ENCODE measurements at regions not wholly inside any gene's neighbourhood (a gene's known extent, or its start where the extent isn't known, plus 50 kb on each side); places are given as distances from the start of the nearest gene placed in this dataset.

DNA sequence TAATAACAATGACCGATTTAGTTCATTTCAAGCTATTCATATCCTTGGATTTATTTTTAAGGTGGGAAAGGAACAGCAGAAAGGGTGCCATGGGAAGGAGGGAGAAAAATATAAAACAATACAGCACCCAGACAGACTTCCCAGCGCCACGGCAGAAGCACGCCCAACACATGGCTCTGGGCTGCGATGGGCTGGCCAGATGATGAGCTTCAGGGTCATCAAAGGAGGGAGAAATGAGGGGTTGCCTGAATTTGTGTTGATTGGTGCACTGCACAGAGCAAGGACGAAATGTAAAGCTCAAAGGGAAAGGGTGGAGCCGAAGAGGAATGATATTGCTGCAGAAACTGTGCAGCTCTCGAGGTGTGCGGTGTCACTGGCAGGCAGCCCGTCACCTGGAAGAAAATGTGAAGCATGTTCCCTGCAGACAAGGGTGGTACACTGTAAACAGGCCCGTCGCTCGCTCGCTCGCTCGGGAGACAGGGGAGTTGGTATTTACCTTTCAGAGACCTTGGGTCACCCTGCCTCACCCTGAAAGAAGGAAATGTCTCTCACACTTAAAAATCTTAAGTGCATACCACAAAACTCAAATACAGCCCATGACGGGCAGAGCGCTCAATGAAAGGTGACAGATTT, 195.5 kb upstream of the CTAGE1 start:
- DNase-seq (ENCODE audit: extremely low read depth, low read depth, low spot score) = no peak

DNA sequence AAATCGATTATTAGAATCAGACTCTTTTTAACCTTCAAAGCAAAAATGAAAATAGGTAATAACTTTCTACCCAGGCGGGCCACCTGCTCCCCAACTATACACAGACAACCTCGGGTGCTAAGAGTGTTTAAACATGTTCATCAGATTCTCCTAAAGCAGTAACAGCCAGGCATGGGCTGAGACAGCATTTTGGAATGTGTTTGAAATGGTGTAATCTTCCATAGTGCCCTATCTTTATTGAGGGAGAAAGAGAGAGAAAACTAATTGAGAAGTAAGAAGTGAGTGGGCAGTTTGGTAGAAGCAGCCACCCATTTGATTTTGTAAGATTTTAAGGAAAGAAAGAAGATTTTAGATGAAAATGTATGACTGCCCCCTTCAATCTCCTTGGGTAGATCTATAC, 196.1 kb upstream of the CTAGE1 start:
- no peak for DNase-seq (ENCODE audit: extremely low read depth, low read depth, low spot score)

DNA sequence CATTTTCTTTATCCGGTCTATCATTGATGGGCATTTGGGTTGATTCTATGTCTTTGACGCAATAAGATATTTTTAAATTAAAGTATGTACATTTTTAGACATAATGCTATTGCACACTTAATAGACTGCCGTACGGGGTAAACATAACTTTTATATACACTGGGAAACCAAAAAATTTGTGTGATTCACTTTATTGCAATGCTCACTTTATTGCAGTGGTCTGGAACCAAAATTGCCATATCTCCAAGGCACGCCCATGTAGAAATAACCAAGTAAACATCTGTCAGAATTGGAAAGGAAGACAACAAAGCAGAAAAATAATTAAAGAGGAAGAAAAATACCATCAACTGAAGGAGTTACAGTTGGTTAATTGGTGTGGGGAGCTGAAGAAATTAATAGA, 205.8 kb upstream of the CTAGE1 start:
- DNase-seq (ENCODE audit: extremely low read depth, low read depth, low spot score) = no peak

DNA sequence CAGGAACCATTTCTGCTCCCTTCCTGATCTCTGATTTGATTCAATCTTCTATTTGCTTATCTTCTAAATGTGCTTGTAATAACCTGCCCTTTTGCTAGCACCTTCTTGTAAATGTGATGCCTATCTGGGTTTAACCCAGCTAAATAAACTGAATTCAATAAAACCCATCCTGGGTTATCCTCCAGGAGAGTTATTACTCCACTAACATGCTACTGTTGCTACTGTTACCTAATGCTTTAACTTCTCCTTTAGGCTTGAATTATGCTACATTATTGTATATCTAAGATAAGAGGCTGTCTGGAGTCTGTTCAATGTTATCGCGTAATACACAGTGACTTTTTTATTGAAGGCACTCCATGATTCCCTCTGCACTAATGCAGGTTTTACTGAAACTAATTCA, 206.5 kb upstream of the CTAGE1 start:
- DNase-seq (ENCODE audit: extremely low read depth, low read depth, low spot score) = no peak

DNA sequence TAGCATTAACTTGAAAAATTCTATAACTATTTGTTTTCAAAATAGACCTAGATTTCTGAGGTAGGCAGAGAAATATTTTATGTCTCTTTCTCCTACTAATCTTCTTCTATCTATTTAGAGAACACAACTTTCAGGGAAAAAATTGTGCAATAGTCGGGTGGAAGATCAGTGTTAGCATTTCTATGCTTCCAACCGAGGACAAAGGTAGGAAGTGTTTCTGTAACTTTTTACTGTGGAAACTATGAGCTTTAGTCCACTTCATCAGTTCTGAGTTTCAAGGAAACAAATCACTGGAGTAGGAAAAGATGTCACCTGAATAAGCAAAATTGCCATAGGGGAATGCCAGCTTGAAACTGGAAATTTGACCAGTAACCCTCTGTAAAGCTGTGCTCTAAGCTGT, 207.7 kb upstream of the CTAGE1 start:
- no peak for DNase-seq (ENCODE audit: extremely low read depth, low read depth, low spot score)

DNA sequence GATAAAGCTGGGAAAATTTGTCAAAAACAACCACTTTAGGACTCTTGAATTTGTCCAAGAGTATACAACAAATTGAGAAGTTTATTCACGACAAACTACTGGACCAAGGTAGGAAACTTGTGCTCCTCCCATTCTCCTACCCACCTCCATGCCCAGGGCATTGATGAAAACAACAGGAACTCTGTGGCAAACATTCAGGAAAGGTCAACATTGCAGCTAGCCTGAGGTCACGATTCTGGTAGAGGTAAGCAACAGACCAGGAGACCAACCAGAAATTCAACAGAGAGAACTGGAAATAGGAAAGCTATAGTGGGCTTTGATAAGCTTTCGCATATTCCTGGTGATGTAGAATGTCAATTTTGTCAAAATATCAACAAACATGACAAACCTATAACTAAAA, 209.1 kb upstream of the CTAGE1 start:
- DNase-seq (ENCODE audit: extremely low read depth, low read depth, low spot score) = no peak

DNA sequence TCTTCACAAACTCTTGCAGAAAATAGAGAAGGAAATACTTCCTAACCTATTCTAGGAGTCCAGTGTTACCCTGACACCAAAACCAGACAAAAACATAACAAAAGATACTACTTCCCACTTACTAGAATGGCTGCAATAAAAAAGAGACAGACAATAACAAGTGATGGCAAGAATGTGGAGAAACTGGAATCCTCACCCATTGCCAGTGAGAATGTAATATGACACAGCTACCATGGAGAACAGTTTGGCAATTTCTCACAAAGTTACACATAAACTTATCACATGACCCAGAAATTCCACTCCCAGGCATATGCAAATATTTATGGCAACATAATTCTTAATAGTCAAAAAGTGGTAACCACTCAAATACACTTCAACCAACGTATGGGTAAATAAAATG, 209.8 kb upstream of the CTAGE1 start:
- DNase-seq (ENCODE audit: extremely low read depth, low read depth, low spot score) = no peak

DNA sequence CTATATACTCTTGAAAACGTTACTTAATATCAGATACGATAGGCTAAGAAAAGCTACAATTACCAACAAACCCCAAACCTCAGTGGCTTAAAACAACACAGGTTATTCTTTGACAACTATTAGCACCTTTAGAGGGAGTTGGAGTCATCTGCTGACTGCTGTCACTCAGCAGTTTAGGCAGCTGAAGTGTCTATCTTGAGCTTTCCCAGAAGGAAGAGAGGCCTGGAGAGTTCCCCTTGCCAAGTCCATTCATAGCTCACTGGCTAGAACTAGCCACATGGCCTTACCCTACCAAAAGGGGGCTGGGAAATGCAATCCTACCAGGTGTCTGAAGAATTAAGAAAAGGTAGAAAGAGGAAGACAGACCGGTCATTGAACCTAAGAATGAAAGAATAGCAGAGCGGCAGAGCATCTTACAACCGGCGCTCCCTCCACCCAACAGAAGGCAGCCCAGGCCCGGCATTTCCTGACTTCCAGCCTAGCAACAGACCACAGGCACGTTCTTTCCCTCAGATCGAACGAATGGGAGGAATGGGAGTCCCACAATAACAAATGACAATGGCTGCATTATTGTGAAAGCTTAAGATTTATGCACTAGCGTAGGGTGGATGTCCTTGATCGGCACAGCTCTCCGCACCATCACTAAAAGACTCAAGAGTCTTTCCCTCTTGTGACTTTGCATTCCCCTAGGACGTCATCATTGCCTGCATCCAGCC, 211.2 kb upstream of the CTAGE1 start:
- no peak for DNase-seq (ENCODE audit: extremely low read depth, low read depth, low spot score)

DNA sequence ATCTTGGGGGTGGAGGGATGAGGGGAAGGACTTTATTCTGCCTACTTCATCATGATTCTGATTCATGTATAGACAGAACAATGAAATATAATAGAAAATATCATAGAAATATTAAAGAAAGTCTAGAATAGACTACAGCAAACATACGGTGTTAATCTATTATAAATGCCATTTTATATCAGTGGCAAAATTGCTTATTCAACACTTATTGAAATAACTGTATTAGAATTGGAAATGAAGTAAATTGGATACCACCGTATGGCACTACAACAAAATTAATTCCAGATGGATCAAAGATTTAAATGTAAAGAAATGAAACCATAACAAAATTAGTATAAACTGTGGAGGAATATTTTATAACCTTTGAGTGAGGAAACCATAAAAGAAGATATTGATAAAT, 213.3 kb upstream of the CTAGE1 start:
- no peak for DNase-seq (ENCODE audit: extremely low read depth, low read depth, low spot score)

DNA sequence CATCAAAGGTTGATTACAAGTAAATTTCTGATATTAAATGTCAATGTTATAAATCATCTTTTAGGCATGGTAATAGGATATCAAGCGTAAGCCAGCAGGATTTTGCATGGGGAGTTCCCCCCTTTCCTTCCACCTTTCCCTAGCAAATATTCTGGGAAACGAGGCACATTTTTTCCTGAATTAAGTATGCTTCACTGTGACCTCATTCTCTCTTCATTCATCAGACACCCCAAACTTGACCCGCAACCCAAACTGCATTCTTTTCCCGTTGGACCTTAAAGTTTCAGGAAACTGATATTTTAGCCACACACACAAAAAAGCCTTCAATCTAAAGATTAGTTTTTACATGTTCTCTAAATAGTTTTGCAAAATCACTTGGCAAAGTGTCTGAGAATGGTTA, 214.5 kb upstream of the CTAGE1 start:
- DNase-seq (ENCODE audit: extremely low read depth, low read depth, low spot score) = no peak

DNA sequence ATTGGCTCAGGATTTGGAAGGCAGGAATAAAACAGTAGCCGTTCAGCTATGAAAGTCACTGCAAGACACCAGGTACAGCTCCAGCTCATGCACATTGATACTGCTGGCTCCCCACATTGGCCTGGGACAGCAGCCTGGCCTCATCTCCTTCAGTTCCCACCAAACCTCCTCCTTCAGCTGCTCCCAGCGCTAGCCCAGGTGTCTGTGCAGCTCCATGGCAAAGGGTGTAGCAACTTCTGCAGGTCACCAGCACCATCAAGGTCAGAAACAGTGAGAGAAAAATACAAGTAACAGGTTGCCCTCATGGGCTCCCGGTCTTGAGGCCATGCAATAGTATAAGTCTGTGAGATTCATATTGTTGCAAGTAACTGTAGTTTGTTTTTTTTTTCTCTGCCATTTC, 216.7 kb upstream of the CTAGE1 start:
- no peak for DNase-seq (ENCODE audit: extremely low read depth, low read depth, low spot score)

DNA sequence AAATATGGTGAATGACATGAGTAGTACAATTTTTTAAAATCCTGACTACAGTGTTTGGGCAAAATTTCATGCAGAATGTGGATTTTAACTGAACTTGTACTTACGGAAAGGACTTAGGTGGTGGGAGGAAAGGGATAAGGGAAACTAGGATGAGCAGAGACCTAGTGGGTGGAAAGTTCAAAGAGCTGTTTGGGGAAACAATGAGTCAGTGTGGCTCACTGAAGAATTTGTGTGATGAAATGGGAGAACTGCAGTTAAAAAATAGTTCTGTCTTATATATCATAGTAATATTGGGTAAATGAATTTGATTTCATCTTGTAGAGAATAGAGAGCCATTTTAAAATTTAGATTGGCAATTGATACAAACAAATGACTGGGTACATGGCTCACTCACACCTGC, 220.1 kb upstream of the CTAGE1 start:
- no peak for DNase-seq (ENCODE audit: extremely low read depth, low read depth, low spot score)

DNA sequence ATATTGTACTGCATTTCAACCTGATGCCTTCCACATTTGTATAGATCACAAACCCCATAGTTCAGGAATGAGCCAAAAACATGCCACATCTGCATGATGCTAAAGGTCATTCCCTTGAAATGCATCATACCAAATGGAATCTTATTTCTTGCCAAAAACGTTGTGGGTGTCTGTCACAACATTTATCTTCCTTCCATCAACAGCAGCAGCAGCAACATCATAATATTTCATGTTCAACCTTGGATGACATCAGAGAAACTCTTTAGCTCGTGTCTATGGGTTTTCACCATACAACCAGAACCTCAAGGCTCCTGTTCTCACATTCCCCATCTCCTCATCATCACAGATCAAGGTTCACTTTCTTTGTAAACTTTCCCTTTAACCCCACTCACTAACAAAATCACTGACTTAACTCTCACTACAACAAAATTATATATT, 221.3 kb upstream of the CTAGE1 start:
- DNase-seq (ENCODE audit: extremely low read depth, low read depth, low spot score) = no peak

DNA sequence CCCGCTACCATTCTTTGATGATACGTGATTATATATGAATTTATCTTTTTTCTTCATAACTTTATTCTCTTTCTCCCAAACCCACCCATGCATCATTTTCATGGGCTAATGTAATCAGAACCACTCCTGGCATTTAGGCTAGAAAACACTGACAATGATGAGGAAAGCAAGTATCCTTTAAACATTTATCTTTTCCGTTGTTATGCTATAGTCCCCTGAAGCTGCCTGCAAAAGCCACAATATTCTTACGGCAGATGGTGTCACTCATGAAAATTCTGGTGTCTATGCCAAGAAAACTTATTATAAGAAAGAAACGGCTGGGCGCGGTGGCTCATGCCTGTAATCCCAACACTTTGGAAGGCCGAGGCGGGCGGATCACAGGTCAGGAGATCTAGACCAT, 221.8 kb upstream of the CTAGE1 start:
- DNase-seq (ENCODE audit: extremely low read depth, low read depth, low spot score) = no peak

DNA sequence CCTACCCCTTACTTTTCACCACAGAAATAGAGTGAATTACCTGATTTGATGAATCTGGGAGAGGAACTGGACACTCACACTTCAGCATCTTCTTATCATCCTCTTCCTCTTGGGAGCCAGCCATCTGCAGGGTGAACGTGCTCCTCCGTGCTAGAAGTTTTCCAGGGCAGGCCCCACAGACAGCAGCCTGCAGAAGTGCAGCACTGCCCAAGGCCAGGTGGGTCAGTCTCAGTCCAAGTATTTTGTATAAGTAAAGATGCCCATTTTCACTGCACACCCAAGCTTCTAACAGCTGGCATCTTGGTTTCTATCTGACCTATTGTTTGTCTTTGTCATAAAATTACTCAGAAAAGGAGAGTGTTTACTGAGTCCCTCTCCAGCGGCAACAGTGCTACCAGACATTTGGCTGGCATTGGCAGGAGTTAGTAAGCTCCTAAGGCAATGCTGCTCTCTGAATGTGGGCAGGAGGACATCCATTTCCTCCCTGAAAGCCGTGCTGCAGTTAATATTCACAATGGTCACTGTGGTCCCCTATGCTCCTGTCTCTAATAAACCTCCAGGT, 222.6 kb upstream of the CTAGE1 start:
- no peak for DNase-seq (ENCODE audit: extremely low read depth, low read depth, low spot score)

DNA sequence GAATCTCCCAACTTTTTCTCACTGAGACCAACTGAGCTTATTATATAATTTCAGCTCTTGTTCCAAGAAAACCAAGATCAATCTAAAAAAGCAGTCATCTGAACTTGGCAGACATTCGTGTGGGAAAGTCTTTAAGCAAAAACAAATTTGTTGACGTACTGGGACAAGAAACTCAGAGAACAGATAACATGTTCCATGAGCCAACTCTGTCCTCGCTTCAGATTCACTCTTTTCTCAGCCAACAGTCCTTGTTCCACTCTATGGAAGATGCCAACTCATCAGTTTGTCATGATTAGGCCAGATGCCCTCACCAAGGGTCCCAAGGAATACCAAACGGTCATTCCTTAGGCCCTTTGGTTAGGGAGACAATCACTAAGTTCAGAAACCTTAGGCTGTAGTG, 224.2 kb upstream of the CTAGE1 start:
- DNase-seq (ENCODE audit: extremely low read depth, low read depth, low spot score) = no peak

DNA sequence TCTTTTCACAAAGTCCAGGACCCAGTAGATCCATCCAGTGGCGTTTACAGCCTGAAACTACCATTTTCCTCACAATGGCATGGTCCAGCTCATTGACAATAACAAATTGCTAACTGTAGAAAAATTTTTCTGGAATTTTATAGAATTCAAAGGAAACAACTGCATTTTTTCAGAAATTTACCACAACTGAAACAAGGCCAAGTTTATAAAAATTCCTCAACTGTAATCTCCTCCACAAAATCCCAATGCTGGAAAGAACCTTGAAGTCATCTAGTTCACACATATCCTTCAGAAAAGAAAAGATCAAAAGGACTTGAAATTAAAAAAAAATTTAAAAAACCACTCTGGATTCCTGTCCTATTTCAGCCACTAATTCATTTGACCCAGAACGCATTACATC, 226.0 kb upstream of the CTAGE1 start:
- DNase-seq (ENCODE audit: extremely low read depth, low read depth, low spot score) = no peak

DNA sequence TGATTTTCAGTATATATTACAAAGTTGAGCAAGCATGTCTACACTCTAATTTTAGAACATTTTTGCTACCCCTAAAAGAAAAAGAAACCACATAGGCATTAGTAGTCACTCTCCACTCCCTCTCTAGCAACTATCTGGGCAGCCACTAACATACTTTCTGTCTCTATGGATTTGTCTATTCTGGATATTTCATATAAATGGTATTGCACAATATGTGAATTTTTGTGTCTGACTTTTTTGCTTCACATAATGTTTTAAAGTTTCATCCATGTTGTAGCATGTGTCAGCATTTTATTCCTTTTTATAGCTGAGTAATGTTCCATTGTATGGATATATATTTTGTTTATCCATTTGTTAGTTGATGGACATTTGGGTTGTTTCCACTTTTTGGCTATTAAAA, 232.5 kb upstream of the CTAGE1 start:
- DNase-seq (ENCODE audit: extremely low read depth, low read depth, low spot score) = no peak

DNA sequence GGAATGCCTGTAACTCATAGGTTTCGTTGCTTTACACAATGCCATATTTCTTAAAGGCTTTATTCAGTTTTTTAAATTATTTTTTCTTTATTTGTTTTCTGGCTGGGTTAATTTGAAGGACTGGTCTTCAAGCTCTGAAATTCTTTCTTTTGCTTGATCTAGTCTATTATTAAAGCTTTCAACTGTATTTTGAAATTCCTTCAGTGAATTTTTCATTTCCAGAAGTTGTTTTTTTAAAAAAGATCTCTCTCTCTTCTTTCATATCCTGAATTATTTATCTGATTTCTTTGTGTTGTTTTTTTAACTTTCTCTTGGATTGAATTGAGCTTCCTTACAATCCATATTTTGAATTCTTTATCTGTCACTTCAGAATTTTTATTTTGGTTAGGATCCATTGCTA, 239.9 kb upstream of the CTAGE1 start:
- DNase-seq (ENCODE audit: extremely low read depth, low read depth, low spot score) = no peak

DNA sequence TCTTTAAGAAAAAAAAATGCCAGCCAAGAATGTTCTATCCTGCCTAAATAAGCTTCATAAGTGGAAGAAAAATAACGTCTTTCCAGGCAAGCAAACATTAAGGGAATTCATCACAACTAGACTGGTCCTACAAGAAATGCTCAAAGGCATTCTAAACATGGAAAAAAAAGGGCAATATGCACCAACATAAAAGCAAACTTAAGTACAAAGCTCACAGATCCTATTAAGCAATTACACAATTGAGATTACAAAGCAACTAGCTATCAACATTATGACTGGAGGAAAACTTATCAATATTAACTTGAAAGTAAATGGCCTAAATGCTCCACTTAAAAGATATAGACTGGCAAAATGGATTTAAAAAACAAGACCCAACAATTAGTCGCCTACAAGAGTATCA, 240.6 kb upstream of the CTAGE1 start:
- no peak for DNase-seq (ENCODE audit: extremely low read depth, low read depth, low spot score)

DNA sequence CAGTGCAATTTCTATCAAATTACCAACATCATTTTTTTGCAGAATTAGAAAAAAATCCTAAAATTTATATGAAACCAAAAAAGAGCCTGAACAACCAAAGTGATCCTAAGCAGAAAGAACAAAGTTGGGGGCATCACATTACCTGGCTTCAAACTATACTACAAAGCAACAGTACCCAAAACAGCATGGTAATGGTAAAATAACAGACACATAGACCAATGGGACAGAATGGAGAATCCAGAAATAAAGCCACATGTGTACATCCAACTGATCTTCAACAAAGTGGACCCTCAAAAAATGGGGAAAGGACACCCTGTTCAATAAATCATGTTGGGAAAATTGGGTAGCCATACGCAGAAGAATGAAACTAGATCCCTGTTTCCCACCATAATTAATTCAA, 245.7 kb upstream of the CTAGE1 start:
- DNase-seq (ENCODE audit: extremely low read depth, low read depth, low spot score) = no peak

DNA sequence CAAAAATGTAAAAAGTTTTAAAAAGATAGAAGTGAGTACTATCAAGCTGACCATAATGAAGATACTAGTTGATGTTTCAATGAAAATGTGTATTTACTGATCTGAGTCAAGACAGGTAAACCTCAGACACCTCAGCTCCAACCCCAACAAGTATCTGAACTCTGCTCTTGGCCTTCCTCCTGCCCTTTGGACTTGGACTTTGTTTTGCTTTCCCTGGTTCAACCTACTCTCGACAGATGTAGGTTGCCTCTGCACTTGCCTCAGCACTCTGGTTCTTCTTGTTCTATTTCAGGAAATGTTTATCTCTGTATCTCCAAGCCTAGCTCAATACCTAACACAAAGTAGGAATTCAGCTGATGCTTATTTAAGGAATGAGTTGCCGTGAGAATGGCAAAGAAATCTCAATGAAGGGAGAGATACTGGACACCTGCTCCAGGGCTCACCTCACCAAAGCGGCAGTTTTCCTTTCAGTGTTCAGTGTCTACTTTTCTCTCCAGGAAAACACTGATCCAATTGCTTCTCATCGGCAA, 248.8 kb upstream of the CTAGE1 start:
- no peak for DNase-seq (ENCODE audit: extremely low read depth, low read depth, low spot score)

All from glomerular endothelial cell (primary cell).